HepG2 (cell line): ENCODE measurements at regions not wholly inside any gene's neighbourhood (a gene's known extent, or its start where the extent isn't known, plus 50 kb on each side); places are given as distances from the start of the nearest gene placed in this dataset.
A peak's percentile ranks its signal among the peaks of the same experiment; 100 is the strongest.

Experiments
- CBX5 ChIP-seq: sonication (generic); formaldehyde crosslinking; IDR thresholded peaks from 2 replicates; pipeline ENCODE4 v1.4.0; 2020; ENCODE audit warnings: missing genetic modification reagents, borderline replicate concordance
- ETV5 ChIP-seq: IDR thresholded peaks from 2 replicates; pipeline ENCODE4 v1.6.1; 2018; ENCODE audit warnings: missing biosample characterization, missing genetic modification reagents, inconsistent platforms, borderline replicate concordance
- ETV6 ChIP-seq: sonication (generic); formaldehyde crosslinking; conservative IDR thresholded peaks from 2 replicates; pipeline ENCODE4 v1.4.0; 2020; ENCODE audit warnings: missing genetic modification reagents
- EZH2 ChIP-seq: conservative IDR thresholded peaks from 2 replicates; pipeline ENCODE4 v1.6.1; 2012; ENCODE audit warnings: mild to moderate bottlenecking, low read depth, low read length, moderate library complexity
- FIP1L1 ChIP-seq: fragments of 200-400 bp; formaldehyde crosslinking; IDR thresholded peaks from 2 replicates; pipeline ENCODE4 v1.6.1; 2018; ENCODE audit warnings: low read depth, mild to moderate bottlenecking, low read length, moderate library complexity, borderline replicate concordance; ENCODE audit not compliant: insufficient read depth
- HNRNPH1 ChIP-seq: fragments of 200-400 bp; formaldehyde crosslinking; optimal IDR thresholded peaks from 2 replicates; pipeline ENCODE3; 2017; ENCODE audit warnings: mild to moderate bottlenecking, low read depth, low read length
- IRF9 ChIP-seq: sonication (generic); formaldehyde crosslinking; IDR thresholded peaks from 2 replicates; pipeline ENCODE4 v1.8.0; 2022; ENCODE audit warnings: missing genetic modification reagents, mild to moderate bottlenecking, borderline replicate concordance
- KAT8 ChIP-seq: IDR thresholded peaks from 2 replicates; pipeline ENCODE4 v1.6.1; 2016; ENCODE audit warnings: missing genetic modification reagents, missing compliant biosample characterization
- MTERF4 ChIP-seq: sonication (generic); formaldehyde crosslinking; IDR thresholded peaks from 2 replicates; pipeline ENCODE4 v1.8.0; 2023; ENCODE audit warnings: mild to moderate bottlenecking, missing genetic modification reagents
- MTF2 ChIP-seq: sonication (generic); formaldehyde crosslinking; IDR thresholded peaks from 2 replicates; pipeline ENCODE4 v1.5.0; 2020; ENCODE audit warnings: missing genetic modification reagents, borderline replicate concordance
- MXD4 ChIP-seq: IDR thresholded peaks from 2 replicates; pipeline ENCODE4 v1.6.1; 2016; ENCODE audit warnings: mild to moderate bottlenecking, missing biosample characterization, missing genetic modification reagents
- ZNF142 ChIP-seq: sonication (generic); formaldehyde crosslinking; IDR thresholded peaks from 2 replicates; pipeline ENCODE4 v1.4.0; 2020; ENCODE audit warnings: missing genetic modification reagents
- ZNF225 ChIP-seq: sonication (generic); formaldehyde crosslinking; IDR thresholded peaks from 2 replicates; pipeline ENCODE4 v1.4.0; 2020; ENCODE audit warnings: mild to moderate bottlenecking, missing genetic modification reagents
- ZNF230 ChIP-seq: sonication (generic); formaldehyde crosslinking; IDR thresholded peaks from 2 replicates; pipeline ENCODE4 v1.4.0; 2020; ENCODE audit warnings: mild to moderate bottlenecking, missing genetic modification reagents
- ZNF670 ChIP-seq: sonication (generic); formaldehyde crosslinking; IDR thresholded peaks from 2 replicates; pipeline ENCODE4 v1.8.0; 2022; ENCODE audit warnings: mild to moderate bottlenecking, missing genetic modification reagents, borderline replicate concordance
- ZNF768 ChIP-seq: sonication (generic); formaldehyde crosslinking; IDR thresholded peaks from 2 replicates; pipeline ENCODE4 v1.4.0; 2020; ENCODE audit warnings: missing genetic modification reagents
- TF ChIP-seq, protein P1 (sequence below): sonication (generic); formaldehyde crosslinking; IDR thresholded peaks from 2 replicates; pipeline ENCODE4 v1.4.0; 2020; ENCODE audit warnings: missing genetic modification reagents, mild to moderate bottlenecking, borderline replicate concordance

- TF ChIP-seq MTF2 (CRISPR knock-in tag) (0 out of 2 replicates have a peak, but pooled peaks have one; percentile 60), MTERF4 (CRISPR knock-in tag) (peak; percentile 74; the same call in 1 of the 2 replicates), ZNF225 (no peak), MXD4 (CRISPR knock-in tag) (peak; percentile 54; the same call in 1 of the 2 replicates), EZH2 (no peak), CBX5 (CRISPR knock-in tag) (peak; percentile 63; the same call in 1 of the 2 replicates), ZNF142 (CRISPR knock-in tag) (no peak), HNRNPH1 (no peak), ZNF230 (CRISPR knock-in tag) (peak; percentile 28; the same call in 1 of the 2 replicates), KAT8 (CRISPR knock-in tag) (peak; percentile 45), FIP1L1 (no peak), IRF9 (CRISPR knock-in tag) (0 out of 2 replicates have a peak, but pooled peaks have one; percentile 34), ETV6 (CRISPR knock-in tag) (no peak), ETV5 (CRISPR knock-in tag) (peak; percentile 40; the same call in 1 of the 2 replicates), ZNF768 (no peak), ZNF670 (CRISPR knock-in tag) (peak; percentile 68; the same call in 1 of the 2 replicates)
- TF ChIP-seq, protein P1, sequence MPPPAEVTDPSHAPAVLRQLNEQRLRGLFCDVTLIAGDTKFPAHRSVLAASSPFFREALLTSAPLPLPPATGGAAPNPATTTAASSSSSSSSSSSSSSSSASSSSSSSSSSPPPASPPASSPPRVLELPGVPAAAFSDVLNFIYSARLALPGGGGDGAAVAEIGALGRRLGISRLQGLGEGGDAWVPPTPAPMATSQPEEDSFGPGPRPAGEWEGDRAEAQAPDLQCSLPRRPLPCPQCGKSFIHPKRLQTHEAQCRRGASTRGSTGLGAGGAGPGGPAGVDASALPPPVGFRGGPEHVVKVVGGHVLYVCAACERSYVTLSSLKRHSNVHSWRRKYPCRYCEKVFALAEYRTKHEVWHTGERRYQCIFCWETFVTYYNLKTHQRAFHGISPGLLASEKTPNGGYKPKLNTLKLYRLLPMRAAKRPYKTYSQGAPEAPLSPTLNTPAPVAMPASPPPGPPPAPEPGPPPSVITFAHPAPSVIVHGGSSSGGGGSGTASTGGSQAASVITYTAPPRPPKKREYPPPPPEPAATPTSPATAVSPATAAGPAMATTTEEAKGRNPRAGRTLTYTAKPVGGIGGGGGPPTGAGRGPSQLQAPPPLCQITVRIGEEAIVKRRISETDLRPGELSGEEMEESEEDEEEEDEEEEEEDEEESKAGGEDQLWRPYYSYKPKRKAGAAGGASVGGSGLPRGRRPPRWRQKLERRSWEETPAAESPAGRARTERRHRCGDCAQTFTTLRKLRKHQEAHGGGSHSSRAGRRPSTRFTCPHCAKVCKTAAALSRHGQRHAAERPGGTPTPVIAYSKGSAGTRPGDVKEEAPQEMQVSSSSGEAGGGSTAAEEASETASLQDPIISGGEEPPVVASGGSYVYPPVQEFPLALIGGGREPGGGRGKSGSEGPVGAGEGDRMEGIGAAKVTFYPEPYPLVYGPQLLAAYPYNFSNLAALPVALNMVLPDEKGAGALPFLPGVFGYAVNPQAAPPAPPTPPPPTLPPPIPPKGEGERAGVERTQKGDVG (CRISPR knock-in tag) = no peak
These were observed 69.1 kb upstream of the BTN3A2 start (continued) for GRCh38 chr6:26295691-26296555.
